ENCODE measurements at regions not wholly inside any gene's neighbourhood (a gene's known extent, or its start where the extent isn't known, plus 50 kb on each side); places are given as distances from the start of the nearest gene placed in this dataset.

- H3K27ac ChIP-seq, result no peak overlapping the region
- H3K36me3 ChIP-seq, result no peaks in the 10 kb centered on the region
- H3K4me1 ChIP-seq, result peaks cover 0 to 11% (median 0%) of the 10 kb centered on the region in 4 donors
- H3K9me3 ChIP-seq, result no peaks in the 10 kb centered on the region
- TF ChIP-seq, protein P1, sequence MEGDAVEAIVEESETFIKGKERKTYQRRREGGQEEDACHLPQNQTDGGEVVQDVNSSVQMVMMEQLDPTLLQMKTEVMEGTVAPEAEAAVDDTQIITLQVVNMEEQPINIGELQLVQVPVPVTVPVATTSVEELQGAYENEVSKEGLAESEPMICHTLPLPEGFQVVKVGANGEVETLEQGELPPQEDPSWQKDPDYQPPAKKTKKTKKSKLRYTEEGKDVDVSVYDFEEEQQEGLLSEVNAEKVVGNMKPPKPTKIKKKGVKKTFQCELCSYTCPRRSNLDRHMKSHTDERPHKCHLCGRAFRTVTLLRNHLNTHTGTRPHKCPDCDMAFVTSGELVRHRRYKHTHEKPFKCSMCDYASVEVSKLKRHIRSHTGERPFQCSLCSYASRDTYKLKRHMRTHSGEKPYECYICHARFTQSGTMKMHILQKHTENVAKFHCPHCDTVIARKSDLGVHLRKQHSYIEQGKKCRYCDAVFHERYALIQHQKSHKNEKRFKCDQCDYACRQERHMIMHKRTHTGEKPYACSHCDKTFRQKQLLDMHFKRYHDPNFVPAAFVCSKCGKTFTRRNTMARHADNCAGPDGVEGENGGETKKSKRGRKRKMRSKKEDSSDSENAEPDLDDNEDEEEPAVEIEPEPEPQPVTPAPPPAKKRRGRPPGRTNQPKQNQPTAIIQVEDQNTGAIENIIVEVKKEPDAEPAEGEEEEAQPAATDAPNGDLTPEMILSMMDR (IDR thresholded peaks at IDR 0.05), result no peak
- H3K4me3 ChIP-seq, result no peak overlapping the region
- no peak for DNase-seq
- intact Hi-C loops (cut with DNase I; ENCODE audit: low total_unique reads), result no loop called here
- H3K27me3 ChIP-seq, result peaks cover 0 to 14% of the 10 kb centered on the region in 2 donors
Measured at GRCh38 chr5:175805256-175806011, 65.9 kb upstream of the CPLX2 start.

GRCh38 chr5:175808711-175809110 lies 62.7 kb upstream of the CPLX2 start:
- Histone ChIP-seq H3K27ac (no peak overlapping the region), H3K4me3 (no peak overlapping the region), H3K27me3 (peaks cover 0 to 4% of the 10 kb centered on the region in 2 donors), H3K36me3 (no peaks in the 10 kb centered on the region), H3K9me3 (no peaks in the 10 kb centered on the region), H3K4me1 (peaks cover 0 to 37% (median 5%) of the 10 kb centered on the region in 4 donors)
- intact Hi-C loops (cut with DNase I; ENCODE audit: low total_unique reads), result no loop called here
- no peak for DNase-seq
- TF ChIP-seq, protein P1 (IDR thresholded peaks at IDR 0.05), result no peak

GRCh38 chr5:175809531-175810121 lies 61.8 kb upstream of the CPLX2 start:
- no peaks in the 10 kb centered on the region for H3K9me3 ChIP-seq
- no peak for DNase-seq
- H3K27me3 ChIP-seq, result peaks cover 0 to 4% of the 10 kb centered on the region in 2 donors
- no peak overlapping the region for H3K27ac ChIP-seq
- intact Hi-C loops (cut with DNase I; ENCODE audit: low total_unique reads), result no loop called here
- no peak overlapping the region for H3K4me3 ChIP-seq
- H3K36me3 ChIP-seq, result no peaks in the 10 kb centered on the region
- TF ChIP-seq, protein P1 (IDR thresholded peaks at IDR 0.05), result no peak
- peaks cover 0 to 37% (median 5%) of the 10 kb centered on the region in 4 donors for H3K4me1 ChIP-seq

DNA sequence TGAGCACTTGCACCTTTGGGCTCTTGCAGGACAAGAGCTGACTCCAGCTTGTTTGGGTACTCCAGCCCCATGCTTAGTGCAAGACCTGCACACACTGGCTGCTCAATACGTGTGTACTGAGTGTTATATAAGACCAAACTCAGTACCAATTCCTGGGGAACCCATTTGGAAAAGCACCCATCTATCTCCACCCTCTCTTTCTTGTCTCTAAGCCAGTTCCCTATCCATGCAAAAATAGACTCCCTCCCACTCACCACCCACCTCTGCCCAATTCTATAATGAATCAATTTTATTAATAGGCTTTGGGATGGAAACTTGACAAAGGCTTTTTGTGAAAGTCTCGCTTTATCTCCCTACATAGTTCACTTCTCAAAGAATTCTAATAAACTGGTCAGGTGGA lies 60.9 kb upstream of the CPLX2 start:
- H3K4me1 ChIP-seq, result peaks cover 0 to 37% (median 5%) of the 10 kb centered on the region in 4 donors
- peaks cover 0 to 8% of the 10 kb centered on the region in 2 donors for H3K27me3 ChIP-seq
- H3K4me3 ChIP-seq, result no peak overlapping the region
- H3K36me3 ChIP-seq, result no peaks in the 10 kb centered on the region
- intact Hi-C loops (cut with DNase I; ENCODE audit: low total_unique reads), result no loop called here
- no peak for DNase-seq
- H3K27ac ChIP-seq, result no peak overlapping the region
- TF ChIP-seq, protein P1 (IDR thresholded peaks at IDR 0.05), result no peak
- no peaks in the 10 kb centered on the region for H3K9me3 ChIP-seq

DNA sequence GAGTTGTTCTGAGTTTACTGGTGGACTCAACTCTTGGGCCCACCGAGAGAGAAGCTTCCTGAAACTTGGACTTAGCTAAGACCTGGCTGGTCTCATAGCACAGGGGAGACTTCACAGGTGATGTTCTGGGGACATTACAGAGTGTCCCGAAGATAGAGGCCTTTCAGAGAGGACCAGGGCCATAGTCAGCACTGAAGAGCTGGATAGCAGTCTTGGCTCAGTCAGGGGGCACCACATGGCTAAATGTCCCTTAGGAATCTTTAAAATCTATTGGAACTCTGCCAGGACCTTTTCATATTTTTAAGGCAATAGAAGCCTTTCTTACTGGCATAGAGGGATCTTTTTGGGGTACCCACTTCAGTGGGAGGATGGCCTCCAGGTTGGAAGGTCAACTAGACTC lies 59.8 kb upstream of the CPLX2 start:
- peaks cover 0 to 9% of the 10 kb centered on the region in 2 donors for H3K27me3 ChIP-seq
- H3K27ac ChIP-seq, result no peak overlapping the region
- intact Hi-C loops (cut with DNase I; ENCODE audit: low total_unique reads), result no loop called here
- TF ChIP-seq, protein P1 (IDR thresholded peaks at IDR 0.05), result no peak
- H3K36me3 ChIP-seq, result no peaks in the 10 kb centered on the region
- H3K4me3 ChIP-seq, result no peak overlapping the region
- DNase-seq, result no peak
- peaks cover 0 to 37% (median 5%) of the 10 kb centered on the region in 4 donors for H3K4me1 ChIP-seq
- H3K9me3 ChIP-seq, result no peaks in the 10 kb centered on the region
